Activated CD8-positive, alpha-beta memory T cell treated with anti-CD3 and anti-CD28 coated beads for 48 hours (primary cell): ENCODE measurements at regions not wholly inside any gene's neighbourhood (a gene's known extent, or its start where the extent isn't known, plus 50 kb on each side); places are given as distances from the start of the nearest gene placed in this dataset.
"Not testable (repeated sequence)": the region's sequence is repeated elsewhere in the genome, so short reads cannot be mapped to it uniquely, and the experiment has no call there.

ENCODE experiments used
- DNase-seq, 3 experiments: peaks; one replicate each; pipeline ENCODE4 v3.0.0-alpha.2; 2020; ENCODE audit warnings: low read depth in 2 of 3, low spot score in 2 of 3

DNA sequence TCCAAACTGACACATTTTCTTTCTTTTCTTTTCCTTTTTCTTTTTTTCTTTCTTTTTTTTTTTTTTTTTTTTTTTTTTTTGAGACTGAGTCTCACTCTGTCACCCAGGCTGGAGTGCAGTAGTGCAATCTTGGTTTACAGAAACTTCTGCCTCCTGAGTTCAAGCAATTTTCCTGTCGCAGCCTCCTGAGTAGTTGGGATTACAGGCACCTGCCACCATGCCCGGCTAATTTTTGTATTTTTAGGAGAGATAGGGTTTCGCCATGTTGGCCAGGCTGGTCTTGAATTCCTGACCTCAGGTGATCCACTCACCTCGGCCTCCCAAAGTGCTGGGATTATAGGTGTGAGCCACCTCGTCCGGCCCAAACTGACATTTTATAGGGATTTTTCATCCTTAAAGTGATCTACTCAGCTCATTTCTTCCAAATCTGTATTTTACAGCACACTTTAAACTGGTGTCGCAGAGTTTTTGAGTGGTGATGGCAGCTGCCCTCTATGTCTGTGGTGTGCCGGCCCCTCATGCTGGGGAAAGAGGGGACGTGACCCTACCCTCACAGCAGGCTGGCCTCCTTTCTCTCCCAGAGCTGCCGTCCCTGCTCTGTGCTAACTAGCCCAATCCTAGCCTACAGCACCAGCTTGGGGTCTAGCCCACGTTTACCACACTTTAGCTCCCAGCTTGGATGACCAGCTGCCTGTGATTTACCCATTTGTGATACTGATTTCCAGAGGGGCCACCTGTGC lies 211.9 kb upstream of the HAAO start:
- DNase-seq: not testable (repeated sequence)

DNA sequence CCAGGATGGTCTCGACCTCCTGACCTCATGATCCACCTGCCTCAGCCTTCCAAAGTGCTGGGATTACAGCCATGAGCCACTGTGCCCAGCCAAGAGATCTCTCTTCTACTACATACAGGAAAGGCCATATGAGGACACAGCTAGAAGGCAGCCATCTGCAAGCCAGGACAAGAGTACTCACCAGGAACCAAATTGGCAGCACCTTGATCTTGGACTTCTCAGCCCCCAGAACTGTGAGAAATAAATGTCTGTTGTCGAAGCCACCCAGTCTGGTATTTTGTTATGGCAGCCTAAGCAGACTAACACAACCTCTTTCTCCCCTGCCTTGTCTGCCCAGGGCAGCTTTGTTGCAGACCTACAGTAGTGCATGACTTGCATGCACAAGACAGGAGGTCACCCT lies 211.3 kb upstream of the HAAO start:
- DNase-seq: no peak

- no peak for DNase-seq
These were observed 209.5 kb upstream of the HAAO start for GRCh38 chr2:43001787-43002468.

GRCh38 chr2:43001055-43001378 lies 208.6 kb upstream of the HAAO start:
- DNase-seq: no peak

- DNase-seq: no peak
These were observed 208.1 kb upstream of the HAAO start for GRCh38 chr2:43000242-43001054.

DNA sequence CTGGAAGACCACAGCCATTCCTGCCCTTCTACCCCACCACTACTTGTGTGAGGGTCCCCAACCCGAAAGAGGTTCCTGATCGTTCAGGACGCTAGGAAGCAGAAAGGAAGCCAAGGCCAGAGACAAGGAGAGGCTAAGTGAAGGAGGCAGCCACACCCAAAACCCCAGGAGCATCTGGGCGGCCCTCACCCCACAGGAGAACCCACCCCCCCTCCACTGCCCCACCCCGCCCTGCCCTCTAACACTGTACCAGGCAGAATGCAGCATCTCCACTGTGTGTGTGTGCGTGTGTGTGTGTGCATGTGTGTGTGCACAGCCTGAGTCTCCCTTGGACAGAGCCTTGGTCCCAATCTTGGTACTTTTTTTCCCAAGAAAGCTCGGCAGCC lies 207.5 kb upstream of the HAAO start:
- DNase-seq: no peak

DNA sequence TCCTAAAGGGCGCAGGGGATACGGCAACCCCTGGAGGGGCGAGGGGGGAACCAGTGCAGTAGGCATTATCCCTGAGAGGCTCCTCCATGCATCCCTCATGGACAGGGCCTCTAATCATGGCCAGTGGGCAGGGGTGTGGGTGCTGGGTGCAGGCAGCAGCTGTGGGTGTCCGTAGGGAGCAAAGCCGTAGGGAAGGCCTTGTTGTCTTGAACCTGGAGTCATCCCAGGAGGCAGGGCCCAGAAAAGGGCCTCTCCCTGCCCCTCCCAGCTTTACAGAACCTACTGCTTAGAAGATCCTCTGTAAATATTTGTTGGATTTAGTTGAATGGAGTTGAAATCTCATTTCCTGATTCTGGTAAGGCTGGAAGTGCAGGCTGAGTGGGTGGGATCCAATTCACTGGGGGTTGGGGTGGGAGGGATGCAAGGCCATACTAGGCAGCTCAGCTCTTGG lies 207.0 kb upstream of the HAAO start:
- DNase-seq: no peak

DNA sequence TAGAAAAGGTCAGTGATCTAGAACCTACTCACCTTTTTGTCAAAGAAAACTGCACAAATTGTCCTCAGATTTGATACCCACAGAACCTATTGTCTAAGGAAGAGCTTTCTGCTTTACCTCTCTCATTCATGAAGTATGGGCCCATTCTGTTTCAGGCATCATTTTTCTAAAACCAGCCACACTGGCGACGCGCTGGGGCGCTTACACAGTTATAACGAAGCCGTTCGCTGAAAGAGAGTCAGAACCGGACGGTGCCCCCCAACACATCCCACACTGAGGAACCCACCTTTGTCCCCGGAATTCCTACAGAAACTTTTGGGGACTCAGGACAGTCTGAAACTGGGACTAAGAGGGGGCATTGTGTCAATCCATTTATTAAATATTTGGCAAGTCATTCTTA lies 206.3 kb upstream of the HAAO start:
- no peak for DNase-seq

- DNase-seq: no peak
These were observed 204.1 kb upstream of the HAAO start for GRCh38 chr2:42996528-42996927.

- DNase-seq: no peak
These were observed 203.5 kb upstream of the HAAO start for GRCh38 chr2:42995752-42996422.

DNA sequence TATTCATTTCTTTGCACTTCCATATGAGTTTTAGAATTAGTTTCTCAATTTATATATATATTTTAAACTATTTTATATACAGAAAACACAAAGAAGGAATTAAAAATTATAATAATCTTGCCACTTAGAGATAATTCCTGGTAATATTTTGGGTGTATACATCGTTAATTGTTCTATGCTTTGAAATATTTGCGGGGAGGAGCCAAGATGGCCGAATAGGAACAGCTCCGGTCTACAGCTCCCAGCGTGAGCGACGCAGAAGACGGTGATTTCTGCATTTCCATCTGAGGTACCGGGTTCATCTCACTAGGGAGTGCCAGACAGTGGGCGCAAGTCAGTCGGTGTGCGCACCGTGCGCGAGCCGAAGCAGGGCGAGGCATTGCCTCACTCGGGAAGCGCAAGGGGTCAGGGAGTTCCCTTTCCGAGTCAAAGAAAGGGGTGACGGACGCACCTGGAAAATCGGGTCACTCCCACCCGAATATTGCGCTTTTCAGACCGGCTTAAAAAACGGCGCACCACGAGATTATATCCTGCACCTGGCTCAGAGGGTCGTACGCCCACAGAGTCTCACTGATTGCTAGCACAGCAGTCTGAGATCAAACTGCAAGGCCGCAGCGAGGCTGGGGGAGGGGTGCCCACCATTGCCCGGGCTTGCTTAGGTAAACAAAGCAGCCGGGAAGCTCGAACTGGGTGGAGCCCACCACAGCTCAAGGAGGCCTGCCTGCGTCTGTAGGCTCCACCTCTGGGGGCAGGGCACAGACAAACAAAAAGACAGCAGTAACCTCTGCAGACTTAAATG lies 197.1 kb upstream of the HAAO start:
- not testable (repeated sequence) for DNase-seq

DNA sequence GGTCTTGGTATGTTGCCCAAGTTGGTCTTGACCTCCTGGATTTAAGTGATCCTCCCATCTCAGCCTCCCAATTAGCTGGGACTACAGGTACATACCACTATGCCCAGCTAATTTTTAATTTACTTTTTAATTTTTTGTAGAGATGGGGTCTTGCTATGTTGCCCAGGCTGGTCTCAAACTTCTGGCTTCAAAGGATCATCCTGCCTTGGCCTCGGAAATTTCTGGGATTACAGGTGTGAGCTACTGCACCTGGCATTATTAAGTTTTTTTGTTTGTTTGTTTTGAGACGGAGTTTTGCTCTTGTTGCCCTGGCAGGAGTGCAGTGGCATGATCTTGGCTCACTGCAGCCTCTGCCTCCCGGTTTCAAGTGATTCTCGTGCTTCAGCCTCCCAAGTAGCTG lies 195.7 kb upstream of the HAAO start:
- DNase-seq: not testable (repeated sequence)

GRCh38 chr2:42987112-42987922 lies 194.9 kb upstream of the HAAO start:
- no peak for DNase-seq

DNA sequence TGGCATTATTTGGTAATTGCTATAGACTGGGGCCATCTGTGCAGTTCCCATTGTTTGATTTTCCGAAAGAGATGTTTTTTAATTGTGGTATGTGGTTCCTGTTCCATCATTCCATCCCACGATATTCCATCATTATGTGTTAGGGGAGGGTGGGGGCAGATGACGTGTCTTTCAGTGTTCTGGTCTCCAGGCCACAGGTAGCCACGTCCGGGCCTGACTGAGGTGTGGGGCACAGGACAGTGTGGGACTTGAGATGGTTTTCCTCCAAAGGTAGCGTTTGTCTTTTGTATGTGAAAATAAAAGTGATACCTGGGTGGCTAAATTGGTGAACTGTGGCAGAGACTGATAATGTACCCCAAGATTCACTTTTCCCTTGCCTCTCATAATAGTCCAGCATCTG lies 192.2 kb upstream of the HAAO start:
- no peak for DNase-seq

DNA sequence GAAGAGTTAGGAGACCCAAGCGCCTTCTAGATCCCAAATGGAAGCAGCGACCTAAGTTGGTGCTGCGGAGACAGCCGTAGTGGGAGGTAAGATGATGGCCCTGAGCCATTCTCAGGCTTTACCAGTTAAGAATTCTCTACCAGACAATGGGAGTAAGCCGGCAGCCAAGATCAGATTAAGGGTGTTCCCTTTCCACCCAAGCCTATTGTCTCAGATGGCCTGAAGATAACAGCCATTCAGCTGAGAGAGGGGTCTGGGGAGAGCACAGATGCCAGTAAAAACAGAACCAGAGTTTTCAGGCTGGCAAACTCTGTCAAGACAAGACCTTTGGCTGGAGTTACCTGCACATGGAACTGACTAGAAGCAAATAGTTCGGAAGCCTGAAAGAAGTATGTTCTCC lies 191.7 kb upstream of the HAAO start:
- DNase-seq: no peak

DNA sequence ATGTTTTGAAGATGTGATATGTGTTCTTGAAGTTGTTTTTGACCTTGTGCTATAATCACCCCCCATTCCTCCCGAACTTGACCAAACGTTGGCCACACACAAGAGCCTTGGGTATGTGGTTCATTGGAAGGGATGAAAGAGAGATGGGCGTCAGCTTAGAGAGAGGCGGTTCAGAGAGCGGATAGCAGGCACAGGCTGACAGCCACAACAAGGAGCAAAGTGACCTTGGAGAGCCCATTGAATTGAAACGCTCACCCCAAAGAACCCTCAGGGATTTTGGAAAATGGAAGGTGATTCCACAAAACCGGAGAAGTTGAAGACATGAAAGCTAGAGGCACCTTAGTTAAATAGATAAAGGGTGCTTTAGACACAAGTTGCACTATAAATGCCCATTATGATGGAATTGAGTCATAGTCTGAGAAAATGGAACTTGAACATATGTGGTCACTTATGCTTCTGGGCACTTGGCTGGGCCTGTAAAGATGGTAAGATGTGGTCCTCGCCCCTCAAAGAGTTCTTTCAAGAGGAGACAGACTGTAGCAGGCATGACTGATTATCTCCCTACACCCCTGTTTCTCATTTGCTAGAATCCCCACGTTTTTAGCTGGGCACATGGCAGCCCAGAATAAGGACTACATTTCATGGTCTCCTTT lies 188.5 kb upstream of the HAAO start:
- no peak for DNase-seq

DNA sequence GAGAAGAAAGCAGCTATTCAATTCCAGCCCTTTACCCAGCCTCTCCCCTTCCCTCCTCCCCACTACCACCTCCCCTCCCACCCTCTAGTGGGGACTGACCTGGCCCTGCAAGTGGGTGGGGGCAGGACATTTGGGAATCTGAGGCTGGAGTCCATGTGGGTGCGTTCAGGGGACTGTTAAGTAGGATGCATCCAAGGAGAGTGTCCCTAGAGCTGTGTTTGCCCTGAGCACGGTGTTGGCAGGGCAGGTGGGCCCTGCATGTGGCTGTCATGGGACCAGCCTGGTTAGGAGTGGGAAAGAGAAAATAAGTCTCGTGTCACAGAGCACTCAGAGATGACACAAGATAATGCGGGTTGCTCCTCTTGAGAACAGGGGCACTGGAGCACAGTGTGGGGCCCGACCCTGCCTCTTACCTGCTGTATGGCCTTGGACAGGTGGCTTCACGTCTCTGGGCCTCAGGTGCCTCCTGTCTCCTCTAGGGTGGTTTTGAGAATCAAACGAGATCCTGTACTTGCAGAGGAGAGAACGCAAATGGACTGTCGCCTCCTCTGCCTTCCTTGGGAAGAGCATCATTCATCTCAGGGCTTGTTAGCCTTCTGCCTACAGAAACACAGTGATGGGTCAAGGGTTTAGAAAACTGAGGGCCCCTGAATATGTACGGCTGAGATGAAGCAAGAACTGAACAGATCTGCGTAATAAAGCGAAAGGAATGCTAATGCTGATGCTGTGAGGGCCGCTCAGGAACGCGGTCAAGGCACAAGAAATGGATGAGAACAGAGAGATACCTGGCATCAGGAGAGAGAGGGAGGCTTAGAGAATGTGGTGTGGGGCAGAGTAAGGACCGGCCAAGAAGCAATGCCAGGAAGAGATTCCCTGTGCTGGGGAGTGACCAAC lies 187.7 kb upstream of the HAAO start:
- DNase-seq: no peak

- no peak for DNase-seq
These were observed 187.1 kb upstream of the HAAO start for GRCh38 chr2:42979416-42979869.
